ENCODE measurements at regions not wholly inside any gene's neighbourhood (a gene's known extent, or its start where the extent isn't known, plus 50 kb on each side); places are given as distances from the start of the nearest gene placed in this dataset.

DNA sequence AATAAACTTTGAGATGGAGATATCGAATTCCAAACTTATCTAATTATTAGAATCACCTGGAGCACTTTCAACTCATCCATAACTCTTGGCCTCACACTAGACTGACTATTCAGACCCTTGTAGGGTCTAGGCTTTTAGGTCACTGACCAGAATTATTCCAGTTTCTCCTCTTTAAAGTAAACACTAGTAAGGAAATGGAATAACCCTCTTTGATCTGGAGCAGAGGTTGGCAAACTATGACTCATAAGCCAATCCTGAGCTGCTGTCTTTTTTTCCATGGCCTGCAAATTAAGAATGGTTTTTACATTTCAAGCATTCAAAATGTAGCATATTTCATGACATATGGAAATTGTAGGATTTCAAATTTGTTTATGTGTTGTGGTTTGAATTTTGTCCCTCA, 1601.9 kb downstream of the REEP3 start:
- no peak overlapping the region for H3K4me3 ChIP-seq (ENCODE audit: low read depth, low read length)
- no peak for DNase-seq (ENCODE audit: low read depth)
- no peaks in the 10 kb centered on the region for H3K27me3 ChIP-seq (ENCODE audit: control insufficient read depth, insufficient read depth, low read length)
- TF ChIP-seq, protein P1, sequence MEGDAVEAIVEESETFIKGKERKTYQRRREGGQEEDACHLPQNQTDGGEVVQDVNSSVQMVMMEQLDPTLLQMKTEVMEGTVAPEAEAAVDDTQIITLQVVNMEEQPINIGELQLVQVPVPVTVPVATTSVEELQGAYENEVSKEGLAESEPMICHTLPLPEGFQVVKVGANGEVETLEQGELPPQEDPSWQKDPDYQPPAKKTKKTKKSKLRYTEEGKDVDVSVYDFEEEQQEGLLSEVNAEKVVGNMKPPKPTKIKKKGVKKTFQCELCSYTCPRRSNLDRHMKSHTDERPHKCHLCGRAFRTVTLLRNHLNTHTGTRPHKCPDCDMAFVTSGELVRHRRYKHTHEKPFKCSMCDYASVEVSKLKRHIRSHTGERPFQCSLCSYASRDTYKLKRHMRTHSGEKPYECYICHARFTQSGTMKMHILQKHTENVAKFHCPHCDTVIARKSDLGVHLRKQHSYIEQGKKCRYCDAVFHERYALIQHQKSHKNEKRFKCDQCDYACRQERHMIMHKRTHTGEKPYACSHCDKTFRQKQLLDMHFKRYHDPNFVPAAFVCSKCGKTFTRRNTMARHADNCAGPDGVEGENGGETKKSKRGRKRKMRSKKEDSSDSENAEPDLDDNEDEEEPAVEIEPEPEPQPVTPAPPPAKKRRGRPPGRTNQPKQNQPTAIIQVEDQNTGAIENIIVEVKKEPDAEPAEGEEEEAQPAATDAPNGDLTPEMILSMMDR (IDR thresholded peaks at IDR 0.05; ENCODE audit: insufficient read depth, low read length, poor library complexity, severe bottlenecking), result no peak
- no peaks in the 10 kb centered on the region for H3K36me3 ChIP-seq (ENCODE audit: control insufficient read depth, insufficient read depth, low read length)

DNA sequence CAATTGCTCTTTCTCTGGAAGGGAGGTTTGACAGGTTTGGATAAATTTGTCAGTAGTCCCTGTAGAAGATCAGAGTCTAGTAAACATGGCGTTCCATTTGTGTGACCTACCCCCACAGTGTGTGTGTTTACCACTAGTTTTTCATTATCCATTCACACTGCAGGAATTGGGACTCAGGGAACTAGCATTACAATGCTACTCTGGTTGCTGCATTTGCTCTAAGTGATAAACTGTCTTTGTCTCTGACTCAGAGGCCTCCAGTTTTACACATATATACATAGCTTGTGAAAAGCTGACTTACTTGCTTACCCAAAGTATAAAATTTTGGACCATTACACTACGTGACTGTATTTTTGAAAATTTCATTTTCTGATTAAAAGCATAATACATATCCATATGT, 1604.0 kb downstream of the REEP3 start:
- no peaks in the 10 kb centered on the region for H3K36me3 ChIP-seq (ENCODE audit: control insufficient read depth, insufficient read depth, low read length)
- no peaks in the 10 kb centered on the region for H3K27me3 ChIP-seq (ENCODE audit: control insufficient read depth, insufficient read depth, low read length)
- TF ChIP-seq, protein P1 (IDR thresholded peaks at IDR 0.05; ENCODE audit: insufficient read depth, low read length, poor library complexity, severe bottlenecking), result no peak
- DNase-seq (ENCODE audit: low read depth), result no peak
- no peak overlapping the region for H3K4me3 ChIP-seq (ENCODE audit: low read depth, low read length)

DNA sequence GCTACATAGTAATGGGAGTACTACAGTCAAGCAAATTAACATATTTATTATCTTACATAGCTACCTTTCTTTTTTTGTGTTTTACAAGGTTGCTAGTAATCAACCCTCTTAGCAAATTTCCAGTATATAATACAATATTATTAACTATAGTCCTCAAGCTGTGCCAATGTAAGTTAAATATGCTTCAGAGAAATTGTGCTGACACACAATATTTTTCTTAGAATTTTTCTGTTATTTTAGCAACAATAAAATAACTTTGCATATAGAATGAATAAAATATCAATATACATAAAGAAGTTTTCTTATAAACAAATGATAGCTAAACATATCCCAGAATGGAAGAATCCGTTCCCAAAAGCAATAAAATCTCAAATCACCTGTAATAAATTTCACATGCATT, 1605.1 kb downstream of the REEP3 start:
- no peak overlapping the region for H3K4me3 ChIP-seq (ENCODE audit: low read depth, low read length)
- no peak for DNase-seq (ENCODE audit: low read depth)
- H3K36me3 ChIP-seq (ENCODE audit: control insufficient read depth, insufficient read depth, low read length), result no peaks in the 10 kb centered on the region
- TF ChIP-seq, protein P1 (IDR thresholded peaks at IDR 0.05; ENCODE audit: insufficient read depth, low read length, poor library complexity, severe bottlenecking), result no peak
- no peaks in the 10 kb centered on the region for H3K27me3 ChIP-seq (ENCODE audit: control insufficient read depth, insufficient read depth, low read length)

DNA sequence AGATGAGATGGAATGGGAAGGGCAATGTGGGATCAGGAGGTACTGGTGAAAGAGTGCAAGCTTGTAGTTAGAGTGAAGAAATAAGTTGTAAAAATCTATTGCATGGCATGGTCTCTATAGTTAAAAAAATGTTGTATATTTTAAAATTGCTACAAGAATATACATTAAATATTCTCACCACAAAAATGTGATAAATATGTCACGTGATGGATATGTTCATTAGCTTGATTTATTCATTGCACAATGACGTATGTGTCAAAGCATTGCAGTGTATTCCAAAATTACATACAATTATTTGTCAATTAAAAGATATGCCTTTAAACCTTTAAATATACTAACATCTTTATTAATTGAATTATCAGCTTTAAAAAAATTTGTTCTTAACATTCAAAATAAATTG, 1607.1 kb downstream of the REEP3 start:
- no peak overlapping the region for H3K4me3 ChIP-seq (ENCODE audit: low read depth, low read length)

DNA sequence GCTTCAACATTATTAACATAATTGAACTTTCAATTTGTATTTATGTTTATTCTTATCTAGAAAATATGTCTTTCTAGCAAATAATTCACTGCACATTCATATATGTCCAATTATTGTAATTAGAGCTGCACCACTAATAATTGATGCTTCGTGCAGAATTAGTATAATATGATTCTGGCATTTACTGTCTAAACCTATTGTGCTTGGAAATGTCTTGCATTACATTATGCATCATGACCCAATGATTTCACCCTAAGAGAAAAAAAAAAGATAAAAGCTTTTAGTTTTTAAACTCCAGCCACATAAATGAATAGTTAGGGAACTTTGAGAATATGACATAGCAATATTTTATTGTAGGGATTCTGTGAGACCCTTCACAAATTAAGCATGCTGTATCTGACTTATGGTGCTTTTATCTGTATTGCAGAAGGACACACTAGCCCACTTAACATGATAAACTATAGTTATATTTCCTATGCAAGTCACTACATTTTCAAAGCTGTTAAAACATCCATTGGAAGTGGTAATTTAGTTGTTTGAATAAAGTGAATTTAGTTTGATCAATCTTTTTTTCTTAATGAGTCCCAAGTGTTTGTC, 1609.1 kb downstream of the REEP3 start:
- Histone ChIP-seq H3K4me3 (ENCODE audit: low read depth, low read length) (no peak overlapping the region), H3K36me3 (ENCODE audit: control insufficient read depth, insufficient read depth, low read length) (no peaks in the 10 kb centered on the region), H3K27me3 (ENCODE audit: control insufficient read depth, insufficient read depth, low read length) (no peaks in the 10 kb centered on the region)
- TF ChIP-seq, protein P1 (IDR thresholded peaks at IDR 0.05; ENCODE audit: insufficient read depth, low read length, poor library complexity, severe bottlenecking), result no peak
- DNase-seq (ENCODE audit: low read depth), result no peak

More for the DNA sequence above, 1607.1 kb downstream of the REEP3 start:
- Histone ChIP-seq H3K36me3 (ENCODE audit: control insufficient read depth, insufficient read depth, low read length) (no peaks in the 10 kb centered on the region), H3K27me3 (ENCODE audit: control insufficient read depth, insufficient read depth, low read length) (no peaks in the 10 kb centered on the region)
- no peak for DNase-seq (ENCODE audit: low read depth)
- TF ChIP-seq, protein P1 (IDR thresholded peaks at IDR 0.05; ENCODE audit: insufficient read depth, low read length, poor library complexity, severe bottlenecking), result no peak

DNA sequence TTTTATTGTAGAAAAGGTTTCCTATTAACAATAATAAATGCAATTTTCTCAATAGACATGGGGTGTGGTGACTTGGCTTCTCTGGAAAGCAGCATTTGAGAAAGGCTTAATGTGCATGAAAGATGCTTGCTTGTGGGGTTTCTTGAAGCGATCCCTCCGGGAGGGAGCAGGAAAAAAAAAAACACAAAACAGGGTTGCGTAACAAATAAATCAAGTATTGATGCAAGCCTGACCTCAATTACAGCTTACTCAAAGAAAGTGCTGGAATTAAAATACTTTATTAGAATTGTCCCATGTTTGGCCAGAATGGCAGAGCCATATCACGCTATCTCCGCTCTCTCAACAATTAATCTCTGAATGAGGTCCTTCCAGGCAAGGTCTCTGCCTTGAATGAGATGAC, 1612.5 kb downstream of the REEP3 start:
- Histone ChIP-seq H3K36me3 (ENCODE audit: control insufficient read depth, insufficient read depth, low read length) (no peaks in the 10 kb centered on the region), H3K27me3 (ENCODE audit: control insufficient read depth, insufficient read depth, low read length) (no peaks in the 10 kb centered on the region)
- TF ChIP-seq, protein P1 (IDR thresholded peaks at IDR 0.05; ENCODE audit: insufficient read depth, low read length, poor library complexity, severe bottlenecking), result no peak

More for the DNA sequence above, 1612.5 kb downstream of the REEP3 start:
- no peak overlapping the region for H3K4me3 ChIP-seq (ENCODE audit: low read depth, low read length)
- no peak for DNase-seq (ENCODE audit: low read depth)

Data from kidney epithelial cell (primary cell).